GM19043 (cell line): ENCODE measurements at regions not wholly inside any gene's neighbourhood (a gene's known extent, or its start where the extent isn't known, plus 50 kb on each side); places are given as distances from the start of the nearest gene placed in this dataset.

Experiments used
- ATAC-seq: cut with Tn5 transposase; IDR thresholded peaks from one replicate; pipeline ENCODE4 v1.9.1; 2021; ENCODE audit warnings: low read depth; ENCODE audit not compliant: unreplicated experiment

- no peak for ATAC-seq
Measured at GRCh38 chr1:186620566-186621350, 59.5 kb downstream of the PTGS2 start.

GRCh38 chr1:186618401-186619170 lies 61.6 kb downstream of the PTGS2 start:
- peak; percentile 100 for ATAC-seq

GRCh38 chr1:186617926-186618325 lies 62.3 kb downstream of the PTGS2 start:
- no peak for ATAC-seq

- ATAC-seq: no peak
Measured at GRCh38 chr1:186616511-186616910, 63.7 kb downstream of the PTGS2 start.

- no peak for ATAC-seq
Measured at GRCh38 chr1:186615332-186615731, 64.9 kb downstream of the PTGS2 start.

GRCh38 chr1:186611156-186611555 lies 69.1 kb downstream of the PTGS2 start:
- ATAC-seq: no peak

GRCh38 chr1:186609183-186609582 lies 71.0 kb downstream of the PTGS2 start:
- ATAC-seq: no peak

- peak; percentile 70 for ATAC-seq
Measured at GRCh38 chr1:186605762-186606350, 74.4 kb downstream of the PTGS2 start.

GRCh38 chr1:186595969-186596368 lies 84.3 kb downstream of the PTGS2 start:
- peak; percentile 56 for ATAC-seq

GRCh38 chr1:186578325-186579016 lies 101.8 kb downstream of the PTGS2 start:
- no peak for ATAC-seq

- ATAC-seq: no peak
Measured at GRCh38 chr1:186577633-186578032, 102.6 kb downstream of the PTGS2 start.

GRCh38 chr1:186577216-186577615 lies 103.0 kb downstream of the PTGS2 start:
- no peak for ATAC-seq

- no peak for ATAC-seq
Measured at GRCh38 chr1:186575348-186575747, 104.9 kb downstream of the PTGS2 start.

- no peak for ATAC-seq
Measured at GRCh38 chr1:186574926-186575325, 105.3 kb downstream of the PTGS2 start.

- ATAC-seq: no peak
Measured at GRCh38 chr1:186572509-186572908, 107.7 kb downstream of the PTGS2 start.

- no peak for ATAC-seq
Measured at GRCh38 chr1:186571771-186572170, 108.5 kb downstream of the PTGS2 start.

- no peak for ATAC-seq
Measured at GRCh38 chr1:186569856-186570255, 108.9 kb upstream of the PDC start.

- no peak for ATAC-seq
Measured at GRCh38 chr1:186568221-186568620, 107.3 kb upstream of the PDC start.

GRCh38 chr1:186566140-186566855 lies 105.4 kb upstream of the PDC start:
- no peak for ATAC-seq

- no peak for ATAC-seq
Measured at GRCh38 chr1:186564582-186564981, 103.7 kb upstream of the PDC start.
